ENCODE measurements at regions not wholly inside any gene's neighbourhood (a gene's known extent, or its start where the extent isn't known, plus 50 kb on each side); places are given as distances from the start of the nearest gene placed in this dataset.

DNA sequence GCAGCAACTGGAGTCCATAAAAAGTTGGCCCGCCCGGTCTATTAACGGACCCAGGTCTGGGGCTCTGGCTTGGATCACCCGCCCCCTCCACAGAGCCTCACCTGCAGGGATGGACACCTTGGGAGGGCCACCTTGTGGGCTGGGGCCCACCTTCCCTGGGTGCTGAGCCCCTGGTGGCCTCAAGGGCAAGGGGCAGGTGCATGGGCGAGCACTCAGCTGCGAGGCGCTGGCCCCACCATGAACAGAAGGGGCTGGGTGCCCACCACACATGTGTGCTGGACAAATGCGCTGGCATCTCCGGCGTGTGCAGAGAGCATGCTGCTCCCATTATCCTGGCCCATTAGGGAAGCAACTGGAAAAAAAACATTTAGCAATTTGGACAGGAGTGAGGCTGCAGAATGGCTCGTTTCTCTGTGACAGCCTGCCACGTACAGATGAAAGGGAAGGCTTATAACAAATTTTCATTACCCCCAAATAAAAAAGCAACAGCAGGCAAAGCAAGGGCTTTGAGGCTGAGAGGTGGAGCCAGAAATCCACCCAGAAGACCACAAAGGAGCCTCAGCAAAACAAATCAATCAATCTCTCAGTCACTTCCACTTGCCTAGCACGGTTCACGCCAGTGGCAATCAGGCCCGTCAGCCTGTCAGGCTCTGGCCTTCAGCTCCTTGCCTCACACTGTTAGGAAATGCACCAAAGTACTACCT is 253.1 kb upstream of the ZNF521 start:
- TF ChIP-seq, protein P1, sequence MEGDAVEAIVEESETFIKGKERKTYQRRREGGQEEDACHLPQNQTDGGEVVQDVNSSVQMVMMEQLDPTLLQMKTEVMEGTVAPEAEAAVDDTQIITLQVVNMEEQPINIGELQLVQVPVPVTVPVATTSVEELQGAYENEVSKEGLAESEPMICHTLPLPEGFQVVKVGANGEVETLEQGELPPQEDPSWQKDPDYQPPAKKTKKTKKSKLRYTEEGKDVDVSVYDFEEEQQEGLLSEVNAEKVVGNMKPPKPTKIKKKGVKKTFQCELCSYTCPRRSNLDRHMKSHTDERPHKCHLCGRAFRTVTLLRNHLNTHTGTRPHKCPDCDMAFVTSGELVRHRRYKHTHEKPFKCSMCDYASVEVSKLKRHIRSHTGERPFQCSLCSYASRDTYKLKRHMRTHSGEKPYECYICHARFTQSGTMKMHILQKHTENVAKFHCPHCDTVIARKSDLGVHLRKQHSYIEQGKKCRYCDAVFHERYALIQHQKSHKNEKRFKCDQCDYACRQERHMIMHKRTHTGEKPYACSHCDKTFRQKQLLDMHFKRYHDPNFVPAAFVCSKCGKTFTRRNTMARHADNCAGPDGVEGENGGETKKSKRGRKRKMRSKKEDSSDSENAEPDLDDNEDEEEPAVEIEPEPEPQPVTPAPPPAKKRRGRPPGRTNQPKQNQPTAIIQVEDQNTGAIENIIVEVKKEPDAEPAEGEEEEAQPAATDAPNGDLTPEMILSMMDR (conservative IDR thresholded peaks at IDR 0.05; ENCODE audit: low read depth, low read length) = no peak
- no peak for TF ChIP-seq EZH2 (IDR thresholded peaks at IDR 0.05; ENCODE audit: borderline replicate concordance, low read depth, low read length, poor library complexity, severe bottlenecking)

All from A673 (cell line).